ENCODE measurements at regions not wholly inside any gene's neighbourhood (a gene's known extent, or its start where the extent isn't known, plus 50 kb on each side); places are given as distances from the start of the nearest gene placed in this dataset.

- no peak overlapping the region for H3K4me2 ChIP-seq (ENCODE audit: extremely low read depth, insufficient read depth, low read length)
- H3K9me3 ChIP-seq (ENCODE audit: control insufficient read depth, insufficient read depth, low read depth, low read length): no peaks in the 10 kb centered on the region
- no peaks in the 10 kb centered on the region for H3K4me1 ChIP-seq (ENCODE audit: control insufficient read depth, extremely low read depth, insufficient read depth, low read length)
- H3K36me3 ChIP-seq (ENCODE audit: control insufficient read depth, insufficient read depth, low read length): no peaks in the 10 kb centered on the region
- DNase-seq (ENCODE audit: low read depth in 2 of 2): peak in 1 of 2 donors; percentile 43
- no peaks in the 10 kb centered on the region for H4K20me1 ChIP-seq (ENCODE audit: control insufficient read depth, extremely low read depth, insufficient read depth, low read length)
- H3K27me3 ChIP-seq (ENCODE audit: control insufficient read depth, insufficient read depth, low read length): no peaks in the 10 kb centered on the region
- H3K9ac ChIP-seq (ENCODE audit: insufficient read depth, low read length): no peak overlapping the region
- H3K27ac ChIP-seq (ENCODE audit: insufficient read depth, low read length): no peak overlapping the region
- TF ChIP-seq EZH2 (IDR thresholded peaks at IDR 0.05; ENCODE audit: low read length, missing control alignments) (no peak), CTCF (conservative IDR thresholded peaks at IDR 0.05 in 1 of 2, IDR thresholded peaks at IDR 0.05 in 1 of 2; ENCODE audit: low read depth in 1 of 2, low read length in 2 of 2) (no peak)
- no peak overlapping the region for H2AFZ ChIP-seq (ENCODE audit: low read length)
- H3K4me3 ChIP-seq (replicated peaks in 1 of 4; ENCODE audit: control extremely low read depth in 1 of 4, insufficient read depth in 1 of 4, low read depth in 3 of 4, low read length in 4 of 4): no peak overlapping the region
- no peaks in the 10 kb centered on the region for H3K79me2 ChIP-seq (ENCODE audit: control insufficient read depth, insufficient read depth, low read length)
These were observed 408.6 kb downstream of the SOX9 start for GRCh38 chr17:72529386-72529785.

GRCh38 chr17:72530454-72530853 is 409.6 kb downstream of the SOX9 start:
- Histone ChIP-seq H3K4me3 (replicated peaks in 1 of 4; ENCODE audit: control extremely low read depth in 1 of 4, insufficient read depth in 1 of 4, low read depth in 3 of 4, low read length in 4 of 4) (no peak overlapping the region), H3K27me3 (ENCODE audit: control insufficient read depth, insufficient read depth, low read length) (no peaks in the 10 kb centered on the region), H3K4me2 (ENCODE audit: extremely low read depth, insufficient read depth, low read length) (no peak overlapping the region), H3K4me1 (ENCODE audit: control insufficient read depth, extremely low read depth, insufficient read depth, low read length) (no peaks in the 10 kb centered on the region), H3K36me3 (ENCODE audit: control insufficient read depth, insufficient read depth, low read length) (no peaks in the 10 kb centered on the region), H3K9ac (ENCODE audit: insufficient read depth, low read length) (no peak overlapping the region), H3K79me2 (ENCODE audit: control insufficient read depth, insufficient read depth, low read length) (no peaks in the 10 kb centered on the region), H2AFZ (ENCODE audit: low read length) (no peak overlapping the region), H3K27ac (ENCODE audit: insufficient read depth, low read length) (no peak overlapping the region), H3K9me3 (ENCODE audit: control insufficient read depth, insufficient read depth, low read depth, low read length) (no peaks in the 10 kb centered on the region), H4K20me1 (ENCODE audit: control insufficient read depth, extremely low read depth, insufficient read depth, low read length) (no peaks in the 10 kb centered on the region)
- DNase-seq (ENCODE audit: low read depth in 2 of 2): no peak
- TF ChIP-seq EZH2 (IDR thresholded peaks at IDR 0.05; ENCODE audit: low read length, missing control alignments): no peak
- TF ChIP-seq CTCF (conservative IDR thresholded peaks at IDR 0.05 in 1 of 2, IDR thresholded peaks at IDR 0.05 in 1 of 2; ENCODE audit: low read depth in 1 of 2, low read length in 2 of 2): no peak

GRCh38 chr17:72531729-72532128 is 410.9 kb downstream of the SOX9 start:
- H3K27ac ChIP-seq (ENCODE audit: insufficient read depth, low read length): no peak overlapping the region
- no peak overlapping the region for H3K9ac ChIP-seq (ENCODE audit: insufficient read depth, low read length)
- H3K9me3 ChIP-seq (ENCODE audit: control insufficient read depth, insufficient read depth, low read depth, low read length): no peaks in the 10 kb centered on the region
- TF ChIP-seq CTCF (conservative IDR thresholded peaks at IDR 0.05 in 1 of 2, IDR thresholded peaks at IDR 0.05 in 1 of 2; ENCODE audit: low read depth in 1 of 2, low read length in 2 of 2) (no peak), EZH2 (IDR thresholded peaks at IDR 0.05; ENCODE audit: low read length, missing control alignments) (no peak)
- H3K79me2 ChIP-seq (ENCODE audit: control insufficient read depth, insufficient read depth, low read length): no peaks in the 10 kb centered on the region
- no peak overlapping the region for H3K4me2 ChIP-seq (ENCODE audit: extremely low read depth, insufficient read depth, low read length)
- no peaks in the 10 kb centered on the region for H4K20me1 ChIP-seq (ENCODE audit: control insufficient read depth, extremely low read depth, insufficient read depth, low read length)
- H3K4me1 ChIP-seq (ENCODE audit: control insufficient read depth, extremely low read depth, insufficient read depth, low read length): no peaks in the 10 kb centered on the region
- H2AFZ ChIP-seq (ENCODE audit: low read length): no peak overlapping the region
- no peaks in the 10 kb centered on the region for H3K36me3 ChIP-seq (ENCODE audit: control insufficient read depth, insufficient read depth, low read length)
- no peak overlapping the region for H3K4me3 ChIP-seq (replicated peaks in 1 of 4; ENCODE audit: control extremely low read depth in 1 of 4, insufficient read depth in 1 of 4, low read depth in 3 of 4, low read length in 4 of 4)
- no peak for DNase-seq (ENCODE audit: low read depth in 2 of 2)
- H3K27me3 ChIP-seq (ENCODE audit: control insufficient read depth, insufficient read depth, low read length): no peaks in the 10 kb centered on the region

All from fibroblast of lung (primary cell).